ENCODE measurements at regions not wholly inside any gene's neighbourhood (a gene's known extent, or its start where the extent isn't known, plus 50 kb on each side); places are given as distances from the start of the nearest gene placed in this dataset.

GRCh38 chr10:83301732-83302131 lies 837.6 kb upstream of the GHITM start (continued):
- TF ChIP-seq HMGXB4 (CRISPR knock-in tag; IDR thresholded peaks at IDR 0.05; ENCODE audit: borderline replicate concordance) = no peak

- ChIA-PET POLR2A (no interaction called here), CTCF (no interaction called here)
- WGBS (ENCODE audit: missing lambda C conversion rate) = 6% methylated on average over 1 of the region's 1 CpG
- no peak for DNase-seq (ENCODE audit: low read depth in 1 of 2, low spot score in 1 of 2)
- peak; percentile 85 for FAIRE-seq
- H3K9me3 ChIP-seq = 0 out of 3 replicates have a peak, but pooled peaks cover 4% of the 10 kb centered on the region
- no peak for TF ChIP-seq MAX (IDR thresholded peaks at IDR 0.05)
- H3K27ac ChIP-seq = no peak overlapping the region
- no peak overlapping the region for H3K4me3 ChIP-seq
- H3K4me2 ChIP-seq = no peak overlapping the region
- no peaks in the 10 kb centered on the region for H3K4me1 ChIP-seq
- no peak for ATAC-seq
These were observed 836.7 kb upstream of the GHITM start for GRCh38 chr10:83302623-83303022.

GRCh38 chr10:83310688-83311087 lies 828.6 kb upstream of the GHITM start:
- TF ChIP-seq MAX (IDR thresholded peaks at IDR 0.05) (no peak), FOSB (CRISPR knock-in tag; IDR thresholded peaks at IDR 0.05) (no peak), RCOR1 (IDR thresholded peaks at IDR 0.05; ENCODE audit: low read depth, low read length) (no peak), ZNF302 (CRISPR knock-in tag; IDR thresholded peaks at IDR 0.05) (no peak), ESRRA (IDR thresholded peaks at IDR 0.05; ENCODE audit: borderline replicate concordance, low read length) (no peak), KDM5A (IDR thresholded peaks at IDR 0.05) (no peak), JUNB (IDR thresholded peaks at IDR 0.05) (no peak), TFCP2L1 (CRISPR knock-in tag; IDR thresholded peaks at IDR 0.05) (no peak), PBX3 (IDR thresholded peaks at IDR 0.05) (no peak), CBX2 (IDR thresholded peaks at IDR 0.05; ENCODE audit: borderline replicate concordance, low read depth) (no peak), ZFP36 (IDR thresholded peaks at IDR 0.05; ENCODE audit: borderline replicate concordance, partially characterized antibody) (no peak), ATOH8 (CRISPR knock-in tag; IDR thresholded peaks at IDR 0.05; ENCODE audit: low read depth) (no peak), MYC (IDR thresholded peaks at IDR 0.05; ENCODE audit: borderline replicate concordance, low read length) (no peak), MAFK (IDR thresholded peaks at IDR 0.05; ENCODE audit: partially characterized antibody) (no peak), TP53 (CRISPR knock-in tag; IDR thresholded peaks at IDR 0.05) (no peak), KDM1A (IDR thresholded peaks at IDR 0.05; ENCODE audit: low read depth) (no peak), PHF8 (IDR thresholded peaks at IDR 0.05; ENCODE audit: borderline replicate concordance, low read depth) (no peak), FOXS1 (CRISPR knock-in tag; IDR thresholded peaks at IDR 0.05) (no peak), REST (IDR thresholded peaks at IDR 0.05) (no peak), USF2 (IDR thresholded peaks at IDR 0.05) (no peak)
- Histone ChIP-seq H3K4me3 (no peak overlapping the region), H3K4me1 (no peaks in the 10 kb centered on the region), H3K27ac (no peak overlapping the region), H3K4me2 (no peak overlapping the region), H3K9me3 (0 out of 3 replicates have a peak, but pooled peaks cover 4% of the 10 kb centered on the region)
- ChIA-PET POLR2A (no interaction called here), CTCF (no interaction called here)
- no peak for ATAC-seq
- DNase-seq (ENCODE audit: low read depth in 1 of 2, low spot score in 1 of 2) = no peak
- no peak for FAIRE-seq

Measured in A549 (cell line).